ENCODE measurements at regions not wholly inside any gene's neighbourhood (a gene's known extent, or its start where the extent isn't known, plus 50 kb on each side); places are given as distances from the start of the nearest gene placed in this dataset.
A peak's percentile ranks its signal among the peaks of the same experiment; 100 is the strongest.

DNA sequence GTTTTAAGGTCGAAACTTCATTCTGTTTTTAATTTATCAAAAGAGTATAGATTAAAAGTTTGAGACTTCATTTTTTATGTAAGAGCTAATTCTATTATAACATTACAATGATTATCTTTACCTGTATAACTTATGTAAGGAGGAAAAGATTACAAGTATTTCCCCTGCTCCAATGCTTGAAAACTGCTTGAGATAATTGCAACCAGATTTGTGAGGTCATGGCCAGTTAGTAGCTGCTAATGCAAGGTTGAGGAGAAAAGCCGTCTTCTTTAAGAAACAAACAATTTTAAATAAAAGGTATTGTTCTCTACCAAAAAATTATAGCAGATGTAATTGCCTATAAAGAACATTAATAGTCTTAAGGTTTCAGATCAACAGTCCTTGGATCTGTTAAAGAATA lies 208.3 kb upstream of the UBE2E2 start:
- no peak for DNase-seq (ENCODE audit: low read depth)

DNA sequence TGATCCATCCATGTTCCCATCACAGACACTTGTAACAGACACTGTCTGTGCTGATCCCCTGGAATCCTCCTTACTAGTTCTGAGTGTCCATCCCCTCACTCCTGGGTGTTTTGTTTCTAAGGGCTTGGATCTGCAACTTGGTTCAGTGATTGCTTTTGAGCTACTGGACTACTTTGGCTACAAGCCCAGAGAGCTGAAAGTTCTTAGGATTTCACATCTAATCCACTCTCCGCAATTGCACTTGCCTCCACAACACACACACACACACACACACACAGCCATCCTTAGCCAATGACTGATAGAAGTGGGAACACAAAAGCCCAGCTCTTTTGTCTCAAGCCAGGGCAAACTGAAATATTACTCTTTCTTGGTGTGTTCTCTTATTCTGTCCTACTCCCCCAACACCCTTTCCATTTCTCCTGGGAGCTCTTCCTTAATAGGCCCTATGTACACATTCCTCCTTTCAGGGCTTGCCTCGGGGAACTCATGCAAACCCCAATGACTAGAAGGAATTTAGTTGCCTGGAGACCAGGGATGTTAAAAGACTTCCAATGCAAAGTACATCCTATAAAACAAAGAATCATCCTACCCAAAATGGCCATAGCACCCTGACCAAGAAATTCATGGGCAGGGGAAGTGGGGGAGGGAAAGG lies 206.1 kb upstream of the UBE2E2 start:
- DNase-seq (ENCODE audit: low read depth), result no peak

DNA sequence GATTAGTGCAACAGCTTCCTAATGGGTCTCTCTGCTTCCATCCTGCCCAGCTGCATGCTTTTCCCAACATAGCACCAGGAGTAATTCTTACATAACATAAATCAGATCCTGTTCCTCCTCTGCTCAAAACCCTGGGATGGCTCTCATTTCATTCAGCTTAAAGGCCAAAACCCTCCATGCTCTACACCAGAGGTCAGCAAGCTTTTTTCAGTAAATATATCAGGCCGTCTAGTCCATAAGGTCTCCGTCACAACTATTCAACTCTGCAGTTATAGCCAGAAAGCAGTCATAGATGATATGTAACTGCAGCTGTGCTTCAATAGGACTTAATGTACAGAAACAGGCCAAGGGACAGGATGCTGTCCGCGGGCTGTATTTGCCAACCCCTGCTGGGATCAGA lies 202.8 kb upstream of the UBE2E2 start:
- DNase-seq (ENCODE audit: low read depth), result no peak

DNA sequence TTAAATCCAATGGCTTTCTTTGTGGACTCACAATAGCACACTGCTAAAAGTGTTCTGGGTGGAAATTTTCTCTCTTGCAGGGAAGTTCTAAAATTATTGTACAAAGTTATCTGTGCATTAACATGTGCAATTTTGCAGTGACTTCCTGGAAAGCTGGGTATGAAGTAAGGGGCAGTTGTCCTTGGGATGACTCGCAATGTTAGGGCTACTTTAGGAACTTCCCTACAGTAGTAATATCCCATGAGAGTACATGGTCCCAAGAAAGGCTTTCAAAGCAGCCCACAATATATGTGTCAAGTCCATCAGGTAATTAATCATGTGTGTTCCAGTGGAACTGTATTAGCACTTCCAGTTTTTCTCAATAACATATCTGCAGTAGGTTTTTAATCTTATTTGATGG lies 201.0 kb upstream of the UBE2E2 start:
- DNase-seq (ENCODE audit: low read depth), result no peak

DNA sequence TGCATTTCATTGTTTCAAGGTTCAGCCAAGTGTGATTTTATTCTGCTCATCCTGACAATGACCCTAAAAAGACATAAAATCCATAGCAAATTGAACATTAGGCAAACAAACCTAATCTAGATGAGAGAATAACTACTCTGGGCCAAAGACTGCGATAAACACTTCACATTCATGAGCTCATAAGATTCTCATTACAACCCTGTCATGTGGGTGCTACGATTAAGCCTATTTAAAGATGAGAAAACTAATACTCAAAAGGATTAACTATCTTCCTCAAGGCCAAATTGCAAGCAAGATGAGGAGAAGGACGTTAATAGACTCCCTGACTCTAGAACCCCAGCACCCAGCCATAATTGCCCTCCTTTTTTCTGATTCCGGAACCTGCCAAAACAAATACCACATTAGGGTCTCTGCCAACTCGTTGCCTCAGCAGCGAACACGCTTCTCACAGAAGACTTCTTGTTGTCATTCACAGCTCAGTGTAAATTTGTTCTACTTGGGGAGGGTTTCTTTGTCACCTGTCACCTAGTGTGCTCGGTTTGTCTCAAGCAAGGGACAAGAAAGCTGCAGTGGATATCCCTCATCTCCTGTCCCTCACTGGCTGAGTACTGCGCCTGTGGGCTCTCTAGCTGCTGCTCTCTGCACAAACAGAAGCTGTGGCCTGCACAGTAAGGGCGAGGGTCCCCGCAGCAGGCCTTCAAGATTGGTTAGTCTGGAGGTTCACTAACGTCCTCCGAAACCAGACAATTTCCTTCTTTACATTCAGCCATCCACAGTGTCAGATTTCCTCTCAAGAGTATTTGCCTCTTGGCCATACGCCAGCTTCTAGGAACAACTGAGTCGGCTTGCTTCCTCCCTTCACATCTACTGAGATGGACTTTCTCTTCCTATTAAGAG lies 200.0 kb upstream of the UBE2E2 start:
- DNase-seq (ENCODE audit: low read depth), result no peak

DNA sequence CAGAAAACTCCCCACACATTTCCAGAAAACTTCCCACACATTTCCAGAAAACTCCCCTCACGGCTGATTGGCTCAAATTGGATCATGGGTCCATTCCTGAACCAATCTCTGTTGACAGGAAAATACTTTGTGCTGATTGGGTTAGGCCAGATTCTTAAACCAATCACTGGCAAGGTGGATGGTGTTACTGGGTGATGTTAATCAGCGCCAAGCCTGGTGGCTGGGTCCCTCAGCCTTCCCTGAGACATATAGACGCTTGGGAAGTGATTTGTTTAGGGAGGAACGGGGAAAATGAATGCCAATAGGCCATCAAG lies 199.4 kb upstream of the UBE2E2 start:
- no peak for DNase-seq (ENCODE audit: low read depth)

DNA sequence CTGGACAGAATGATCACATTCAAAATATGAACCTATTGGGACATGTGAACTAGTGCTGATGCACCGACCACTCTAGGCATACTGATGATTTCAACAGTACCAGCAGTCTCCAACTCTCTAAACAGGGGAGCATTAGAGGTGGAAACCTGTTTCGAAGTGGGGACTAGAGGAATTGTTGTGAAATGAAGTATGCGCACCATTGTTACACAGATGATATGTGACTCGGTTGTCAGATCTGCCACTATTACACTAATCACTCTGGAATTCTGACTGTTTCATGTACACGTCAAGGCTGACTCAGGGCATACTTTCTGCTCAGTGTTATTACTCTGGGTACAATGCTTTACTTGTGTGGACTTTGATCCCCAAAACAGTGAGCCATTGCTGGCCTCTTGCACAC lies 198.2 kb upstream of the UBE2E2 start:
- DNase-seq (ENCODE audit: low read depth), result peak; percentile 70

DNA sequence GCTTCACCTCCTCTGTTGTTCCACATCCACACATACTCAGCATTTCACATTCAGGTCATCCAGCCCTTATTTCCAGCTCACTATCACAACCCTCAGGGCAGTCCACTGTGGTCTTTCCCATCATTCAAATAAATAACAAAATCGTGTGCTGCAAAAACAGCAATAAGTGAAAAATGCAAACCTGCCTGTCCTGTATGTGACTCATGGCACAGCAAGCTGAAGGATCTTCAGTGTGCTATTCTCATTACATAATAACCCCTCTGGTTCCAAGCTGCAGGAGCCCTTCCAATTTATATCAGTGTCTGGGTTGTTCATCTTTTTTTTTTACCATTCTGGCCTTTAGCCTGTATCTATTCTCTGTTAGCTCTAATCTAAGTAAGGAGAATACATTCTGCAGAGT lies 185.3 kb upstream of the UBE2E2 start:
- no peak for DNase-seq (ENCODE audit: low read depth)

DNA sequence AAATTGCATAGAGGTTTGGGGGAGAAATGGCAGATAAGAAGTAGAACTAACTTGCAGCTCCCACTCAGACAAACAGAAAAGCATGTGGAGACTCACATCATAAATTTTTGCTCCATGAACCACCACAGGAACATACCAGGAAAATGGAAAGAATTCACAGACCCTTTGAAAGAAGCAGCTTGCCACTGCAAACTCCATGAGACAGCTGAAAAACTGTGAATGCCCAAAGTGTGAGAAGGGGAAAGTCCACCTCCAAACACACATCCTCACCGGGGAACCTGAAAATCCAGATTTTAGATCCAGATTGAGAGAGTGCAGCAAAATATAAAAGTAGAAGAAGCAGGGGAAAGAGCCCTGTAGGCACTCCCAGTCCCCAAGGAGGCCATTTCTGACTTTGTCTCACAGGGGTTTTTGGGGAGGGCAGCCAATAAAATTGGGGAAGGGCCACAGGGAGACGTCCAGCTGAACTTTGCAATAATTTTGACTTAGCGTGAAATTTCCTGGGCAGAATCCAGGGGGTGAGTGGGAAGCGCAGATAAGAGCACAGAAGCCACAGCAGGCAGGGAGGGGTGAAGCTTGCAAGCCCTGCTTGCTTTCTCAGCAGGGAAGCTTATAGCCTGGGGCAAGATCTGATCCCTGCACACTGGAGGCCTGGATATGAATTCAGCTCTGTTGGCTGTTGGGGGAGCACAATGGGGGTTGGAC lies 183.4 kb upstream of the UBE2E2 start:
- no peak for DNase-seq (ENCODE audit: low read depth)

DNA sequence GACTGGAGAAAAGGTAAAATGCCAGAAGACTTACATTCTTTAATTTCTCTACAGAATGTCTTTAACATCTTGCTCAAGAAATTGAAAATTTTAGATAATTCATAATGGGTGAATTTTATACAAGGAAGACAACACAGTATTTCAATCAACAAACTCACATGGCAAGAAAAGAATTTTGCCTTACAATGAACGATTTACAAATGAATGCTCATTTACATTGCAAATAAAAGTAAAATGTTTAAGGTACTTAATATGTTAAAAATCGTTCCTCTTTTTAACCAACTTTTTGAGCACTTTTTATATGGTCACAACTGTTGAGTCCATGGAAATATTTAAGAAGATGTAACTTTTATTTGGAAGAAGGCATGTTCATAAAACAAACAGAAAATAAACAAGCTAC lies 174.8 kb upstream of the UBE2E2 start:
- no peak for DNase-seq (ENCODE audit: low read depth)

DNA sequence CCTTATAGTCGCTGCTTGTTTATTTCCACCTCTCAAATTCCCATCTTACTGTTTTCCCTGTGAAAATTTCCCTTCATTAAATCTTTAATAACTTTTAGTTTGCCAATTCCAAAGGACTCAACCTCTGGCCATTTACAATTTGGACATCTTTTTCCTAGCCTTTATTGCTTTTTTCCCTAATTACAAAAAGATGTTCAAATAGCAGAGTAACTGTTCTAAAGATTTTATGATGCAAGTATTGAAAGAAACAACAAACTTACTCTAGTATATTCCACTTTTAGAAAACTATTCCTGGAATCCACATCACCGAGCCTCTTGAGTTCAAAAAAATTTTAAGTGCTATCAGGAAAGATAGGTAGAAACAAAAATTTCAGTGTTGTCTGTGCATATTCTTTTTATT lies 174.1 kb upstream of the UBE2E2 start:
- DNase-seq (ENCODE audit: low read depth), result no peak

DNA sequence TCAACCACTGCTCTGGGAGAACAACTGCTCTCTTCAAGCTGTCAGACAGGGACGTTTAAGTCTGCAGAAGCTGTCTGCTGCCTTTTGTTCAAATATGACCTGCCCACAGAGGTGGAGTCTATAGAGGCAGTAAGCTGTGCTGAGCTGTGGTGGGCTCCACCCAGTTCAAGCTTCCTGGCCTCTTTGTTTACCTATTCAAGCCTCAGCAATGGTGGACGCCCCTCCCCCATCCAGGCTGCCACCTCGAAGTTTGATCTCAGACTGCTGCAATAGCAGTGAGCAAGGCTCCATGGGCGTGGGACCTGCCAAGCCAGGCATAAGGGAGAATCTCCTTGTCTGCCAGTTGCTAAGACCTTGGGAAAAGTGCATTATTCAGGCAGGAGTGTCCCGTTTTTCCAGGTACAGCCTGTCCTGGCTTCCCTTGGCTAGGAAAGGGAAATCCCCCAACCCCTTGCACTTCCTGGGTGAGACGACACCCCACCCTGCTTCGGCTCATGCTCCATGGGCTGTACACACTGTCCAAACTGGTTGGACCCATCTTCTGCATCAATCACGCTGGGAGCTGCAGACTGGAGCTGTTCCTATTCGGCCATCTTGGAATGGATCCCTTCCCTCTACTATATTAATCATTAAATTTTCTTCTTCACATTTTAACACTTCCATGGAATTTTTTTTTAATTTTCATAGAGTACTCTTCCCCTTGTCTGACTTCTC lies 167.0 kb upstream of the UBE2E2 start:
- no peak for DNase-seq (ENCODE audit: low read depth)

DNA sequence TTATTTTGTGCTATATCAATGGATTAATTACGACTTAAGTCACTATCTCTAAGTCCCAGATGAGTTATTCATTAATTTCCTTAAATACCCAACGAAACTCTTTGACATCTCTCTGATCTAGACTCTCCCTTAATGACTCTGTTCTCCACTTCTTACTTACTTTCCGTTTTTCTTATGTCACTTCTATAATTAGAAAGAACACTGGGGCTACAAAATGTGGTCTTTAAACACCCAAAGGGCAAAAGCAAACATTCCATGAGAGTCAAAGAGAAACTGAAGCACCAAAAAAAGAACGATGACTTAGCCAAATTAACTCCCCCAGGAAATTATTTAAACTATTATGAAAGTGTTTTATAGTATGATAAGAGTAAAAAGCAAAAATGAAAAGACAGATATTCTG lies 166.4 kb upstream of the UBE2E2 start:
- DNase-seq (ENCODE audit: low read depth), result no peak

DNA sequence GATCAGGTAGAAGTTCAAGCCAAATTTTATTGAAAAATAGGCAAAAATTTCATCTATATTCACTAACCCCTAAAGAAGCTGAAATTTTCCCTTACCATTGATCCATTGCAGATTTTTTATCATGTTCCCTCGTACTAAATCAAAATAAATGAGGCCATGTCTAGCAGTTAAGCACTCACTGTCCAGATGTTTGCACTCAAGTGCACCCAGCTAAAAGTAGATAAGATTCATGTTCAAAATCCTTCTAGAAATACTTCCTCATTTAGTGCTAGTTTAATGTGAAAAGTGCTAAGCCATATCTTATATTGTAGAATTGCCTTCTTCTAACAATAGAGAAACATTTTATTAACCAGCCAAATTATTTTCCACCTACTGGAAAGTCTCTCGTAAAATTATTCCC lies 164.7 kb upstream of the UBE2E2 start:
- DNase-seq (ENCODE audit: low read depth), result no peak

DNA sequence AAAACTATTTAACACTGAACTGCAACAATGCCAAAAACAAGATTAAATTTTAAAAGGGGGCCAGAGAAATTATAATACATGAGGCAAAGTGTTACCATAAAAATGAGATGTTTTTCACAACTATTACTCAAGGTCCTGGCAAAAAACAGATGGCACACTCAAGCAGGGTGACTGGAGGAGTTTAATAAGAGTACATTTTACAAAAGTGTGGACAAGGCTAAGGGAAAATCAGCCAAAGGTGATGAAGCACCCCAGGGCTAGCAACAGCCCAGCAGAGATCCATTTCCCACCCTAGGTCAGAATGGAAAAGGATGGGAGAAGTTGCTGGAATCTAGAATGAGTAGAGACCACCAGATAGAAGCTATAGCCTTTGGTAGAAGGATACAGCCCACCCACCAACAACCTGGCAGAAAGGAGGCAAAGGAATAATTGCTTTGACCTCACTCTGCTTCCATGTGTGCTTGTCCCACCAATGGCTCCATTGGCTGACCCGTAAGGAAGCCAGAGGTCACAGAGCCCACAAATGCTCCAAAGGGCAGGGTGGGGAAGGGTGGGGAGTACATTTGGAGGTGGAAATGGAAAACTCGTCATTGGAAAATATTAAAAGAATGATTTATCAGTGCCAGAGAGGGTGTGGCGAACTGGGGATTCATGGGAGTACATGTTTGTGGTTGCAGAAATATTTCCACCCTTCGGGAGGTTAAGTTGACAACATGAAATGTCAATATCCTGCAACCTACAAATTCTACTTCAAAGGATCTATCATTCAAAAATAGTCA lies 161.0 kb upstream of the UBE2E2 start:
- DNase-seq (ENCODE audit: low read depth), result no peak

DNA sequence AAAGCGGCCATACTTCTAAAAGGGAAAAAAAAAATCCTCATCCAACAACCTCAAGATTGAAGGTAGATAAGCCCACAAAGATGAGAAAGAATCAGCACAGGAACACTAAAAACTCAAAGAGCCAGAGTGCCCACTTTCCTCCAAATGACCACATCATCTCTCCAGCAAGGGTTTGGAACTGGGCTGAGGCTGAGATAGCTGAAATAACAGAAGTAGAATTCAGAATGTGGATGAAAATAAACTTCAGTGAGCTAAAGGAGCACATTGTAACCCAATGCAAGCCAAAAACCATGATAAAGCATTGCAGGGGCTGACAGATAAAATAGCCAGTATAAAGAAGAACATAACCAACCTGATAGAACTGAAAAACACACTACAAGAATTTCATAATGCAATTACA lies 158.7 kb upstream of the UBE2E2 start:
- DNase-seq (ENCODE audit: low read depth), result no peak

DNA sequence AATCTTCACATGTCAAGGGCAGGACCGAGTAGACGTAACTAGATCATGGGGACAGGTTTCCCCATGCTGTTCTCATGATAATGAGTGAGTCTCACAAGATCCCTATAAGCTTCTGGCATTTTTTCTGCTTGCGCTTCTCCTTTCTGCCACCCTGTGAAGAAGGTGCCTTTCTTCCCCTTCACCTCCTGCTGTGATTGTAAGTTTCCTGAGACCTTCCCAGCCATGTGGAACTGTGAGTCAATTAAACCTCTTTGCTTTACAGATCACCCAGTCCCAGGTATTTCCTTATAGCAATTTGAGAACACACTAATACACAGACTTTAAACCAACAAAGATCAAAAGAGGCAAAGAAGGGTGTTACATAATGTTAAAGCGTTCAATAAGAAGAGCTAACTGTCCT lies 156.6 kb upstream of the UBE2E2 start:
- DNase-seq (ENCODE audit: low read depth), result no peak

DNA sequence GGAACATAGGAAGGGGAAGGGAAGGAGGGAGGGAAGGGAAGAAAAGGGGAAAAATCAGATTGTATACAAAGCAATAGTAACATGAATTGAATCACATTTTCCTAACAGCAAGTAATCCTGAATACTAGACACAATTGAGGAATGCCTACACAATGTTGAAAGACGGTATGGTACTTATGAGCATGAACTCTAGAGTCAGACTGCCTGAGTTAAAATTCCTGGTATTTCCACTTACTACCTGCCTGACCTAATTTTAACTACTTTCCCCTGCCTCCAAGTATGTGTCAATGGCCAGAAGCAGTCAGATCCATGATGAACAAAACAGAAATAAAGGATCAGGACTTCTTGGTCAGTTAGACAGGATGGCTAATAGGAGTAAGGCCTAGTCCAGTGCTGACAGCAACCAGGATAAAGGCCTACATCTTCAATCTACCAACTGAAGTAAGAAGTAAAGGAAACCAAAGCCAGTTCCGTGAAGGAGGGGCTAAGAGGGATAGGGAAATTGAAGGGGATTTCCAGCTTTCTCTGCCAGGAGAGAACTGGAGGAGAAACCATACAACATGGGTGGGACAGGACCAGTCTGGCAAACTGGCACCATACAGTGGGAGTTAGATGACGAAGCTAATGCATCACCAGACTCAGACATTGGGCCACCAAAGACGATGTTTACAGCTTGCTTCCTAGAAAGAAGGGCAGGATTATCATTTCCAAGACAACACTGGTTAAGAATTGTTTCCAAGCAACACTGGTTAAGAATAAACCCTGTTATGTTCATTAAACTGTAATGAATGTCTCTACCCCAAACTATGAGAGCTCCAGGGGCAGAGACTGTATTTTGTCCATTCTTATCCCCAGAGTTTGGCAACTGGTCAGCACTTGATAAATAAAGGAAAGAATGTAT lies 151.6 kb upstream of the UBE2E2 start:
- DNase-seq (ENCODE audit: low read depth), result no peak

DNA sequence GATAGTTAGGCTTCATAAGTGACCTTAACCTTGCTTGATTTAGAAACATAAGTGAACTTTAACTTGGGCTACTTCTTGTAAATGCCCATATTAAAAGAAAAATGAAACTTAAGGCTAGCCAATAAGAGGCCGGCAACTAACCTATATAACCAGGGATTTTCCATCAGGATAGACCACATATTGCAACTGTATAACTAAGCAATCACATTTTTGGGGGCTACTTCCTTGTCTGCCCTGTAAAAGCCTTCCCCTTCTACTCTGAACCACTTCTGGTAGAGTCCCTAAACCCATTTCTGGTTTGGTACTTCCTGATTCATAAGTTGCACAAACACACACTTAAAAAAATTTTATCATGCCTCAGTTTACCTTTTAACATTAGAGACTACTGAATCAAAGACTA lies 150.9 kb upstream of the UBE2E2 start:
- no peak for DNase-seq (ENCODE audit: low read depth)

DNA sequence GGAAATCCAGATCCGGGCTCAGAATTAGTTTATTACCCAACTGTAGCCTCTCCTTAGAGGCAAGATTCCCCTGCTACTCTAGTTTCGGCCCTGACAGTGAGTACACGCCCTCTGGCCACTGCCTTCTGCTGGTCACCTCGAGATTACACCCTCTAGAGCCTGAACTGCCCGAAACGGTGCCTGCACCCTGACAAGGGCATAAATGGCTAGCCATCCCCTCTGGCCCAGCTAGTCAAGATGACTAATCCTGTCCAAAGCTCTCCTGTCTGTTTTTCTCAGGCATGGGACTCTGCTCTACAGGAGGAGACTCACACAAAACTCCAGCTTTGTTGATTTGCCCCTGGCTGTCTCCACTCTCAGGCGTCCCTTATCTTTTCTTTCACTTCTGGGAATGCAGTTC lies 150.5 kb upstream of the UBE2E2 start:
- no peak for DNase-seq (ENCODE audit: low read depth)
